Fibroblast of skin of right biceps (primary cell): ENCODE measurements at regions not wholly inside any gene's neighbourhood (a gene's known extent, or its start where the extent isn't known, plus 50 kb on each side); places are given as distances from the start of the nearest gene placed in this dataset.

Experiments
- DNase-seq: peaks from one replicate; pipeline ENCODE4 v3.0.0-alpha.2; 2013

DNA sequence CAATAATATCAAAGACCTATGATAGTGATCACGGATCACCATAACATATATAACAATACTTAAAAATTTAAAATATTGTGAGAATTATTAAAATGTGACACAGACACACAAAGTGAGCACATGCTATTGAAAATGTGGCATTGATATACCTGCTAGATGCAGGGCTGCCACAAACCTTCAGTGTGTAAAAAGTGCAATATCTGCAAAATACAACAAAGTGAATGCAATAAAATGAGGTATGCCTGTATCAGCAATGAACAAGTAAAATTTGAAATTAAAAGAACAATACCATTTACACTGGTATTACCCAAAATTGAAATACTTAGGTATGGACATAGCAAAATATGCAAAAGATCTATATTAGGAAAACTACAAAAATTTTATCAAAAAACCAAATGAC lies 1217.8 kb upstream of the PCDH20 start:
- no peak for DNase-seq

DNA sequence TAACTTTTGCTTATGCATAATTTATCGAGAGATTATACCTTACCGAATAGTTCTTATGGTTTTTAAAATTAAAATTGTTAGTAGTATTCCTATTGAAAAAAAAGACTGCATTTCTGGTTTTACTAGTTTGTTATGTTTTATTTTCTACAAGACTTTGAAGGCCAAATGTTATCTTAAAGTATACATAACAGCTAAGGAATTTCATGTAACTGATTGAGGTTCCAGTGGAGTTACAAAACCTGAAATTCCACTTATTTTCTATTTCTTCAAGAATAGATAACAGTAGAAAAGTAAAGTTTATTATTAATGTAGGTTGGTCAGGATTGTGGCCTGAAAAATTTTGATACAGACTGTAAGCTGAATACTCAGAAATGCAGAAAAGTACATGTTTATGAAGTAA lies 1216.0 kb upstream of the PCDH20 start:
- DNase-seq = no peak

GRCh38 chr13:62631124-62631523 lies 1215.5 kb upstream of the PCDH20 start:
- DNase-seq = no peak

GRCh38 chr13:62629618-62630017 lies 1214.0 kb upstream of the PCDH20 start:
- no peak for DNase-seq

DNA sequence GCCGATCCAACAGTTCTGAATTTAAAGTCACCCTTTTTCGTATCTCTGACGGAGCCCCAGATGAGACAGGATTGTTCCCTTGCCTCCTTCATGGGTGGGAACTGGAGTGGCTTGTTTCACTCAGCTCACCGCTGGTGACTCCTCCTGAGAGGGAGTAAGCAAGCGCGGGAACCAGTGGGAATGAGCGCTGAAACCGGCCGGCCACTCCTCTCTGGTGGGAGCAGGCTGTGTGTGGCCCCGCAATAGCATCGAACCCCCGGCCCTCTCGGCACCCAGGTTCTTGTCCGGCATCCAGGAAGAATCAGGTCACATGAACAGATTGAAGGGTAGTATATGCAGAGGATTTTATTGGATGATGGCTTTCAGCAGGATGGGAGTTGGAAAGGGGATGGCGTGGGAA lies 1211.6 kb upstream of the PCDH20 start:
- no peak for DNase-seq

- DNase-seq = no peak
Measured at GRCh38 chr13:62626771-62627170, 1211.1 kb upstream of the PCDH20 start.

DNA sequence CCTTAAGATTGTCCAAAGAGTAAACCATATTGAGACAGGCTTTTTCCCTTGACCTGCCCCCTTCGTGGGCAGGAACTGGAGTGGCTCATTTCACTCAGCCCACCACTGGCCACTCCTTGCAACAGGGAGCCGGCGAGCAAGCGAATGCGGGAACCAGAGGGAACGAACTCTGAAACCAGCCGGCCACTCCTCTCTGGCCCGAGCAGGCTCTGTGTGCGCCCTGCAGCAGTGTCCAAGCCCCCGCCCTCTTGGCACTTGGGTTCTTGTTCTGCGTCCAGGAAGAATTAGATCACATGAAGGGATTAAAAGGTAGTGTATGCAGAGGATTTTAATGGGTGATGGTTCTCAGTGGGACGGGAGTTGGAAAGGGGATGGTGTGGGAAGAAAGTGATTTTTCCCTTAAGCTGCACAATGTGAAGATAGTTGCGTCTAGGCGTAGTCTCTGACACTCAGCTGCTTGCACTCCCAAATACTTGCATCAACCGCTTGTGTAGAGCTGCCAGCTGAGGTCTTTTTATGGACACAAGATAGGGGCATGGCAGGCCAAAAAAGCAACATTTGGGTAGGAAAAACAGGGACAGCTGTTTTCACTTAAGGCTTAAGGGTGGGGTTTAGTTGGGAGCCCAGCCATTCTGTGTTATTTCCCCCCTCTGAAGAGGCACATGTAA lies 1209.7 kb upstream of the PCDH20 start:
- DNase-seq = no peak

DNA sequence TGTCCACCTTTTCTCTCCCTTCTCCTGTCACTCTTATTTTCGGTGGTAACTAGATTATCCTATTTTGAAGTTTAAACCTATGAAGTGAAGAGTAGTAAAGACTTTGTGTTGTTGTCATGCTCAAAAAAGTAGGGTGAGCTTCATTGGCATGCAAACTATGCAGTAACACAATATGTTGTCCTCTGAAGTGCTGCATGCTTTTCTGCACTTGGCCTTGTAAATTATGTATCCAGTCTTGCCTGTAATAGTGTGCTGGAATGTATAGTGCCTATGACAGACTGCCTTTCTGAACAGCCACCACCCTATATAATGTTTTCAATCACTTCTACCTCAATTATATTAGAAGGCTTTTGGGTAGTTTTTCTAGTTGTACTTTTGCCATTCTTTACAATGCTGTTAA lies 1198.2 kb upstream of the PCDH20 start:
- no peak for DNase-seq

- no peak for DNase-seq
Measured at GRCh38 chr13:62611343-62611742, 1195.7 kb upstream of the PCDH20 start.

DNA sequence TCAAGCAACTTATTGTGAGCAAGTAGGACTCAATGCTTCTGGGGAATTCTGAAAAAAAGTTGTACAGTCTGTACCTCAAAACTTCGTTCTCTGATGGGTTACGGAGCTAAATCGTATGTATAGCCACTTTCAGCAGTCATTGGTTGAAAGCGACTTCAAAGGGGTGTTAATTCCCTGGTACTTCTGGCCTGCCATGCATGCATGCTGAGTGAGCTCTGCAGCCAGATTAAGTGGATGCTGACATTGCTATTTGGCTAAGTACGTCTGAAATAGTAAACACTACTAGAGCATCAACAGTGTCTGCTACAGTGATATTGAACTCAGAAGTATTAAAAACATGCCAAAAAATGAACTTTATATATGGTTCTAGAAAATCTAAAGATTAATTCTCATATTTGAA lies 1183.1 kb upstream of the PCDH20 start:
- no peak for DNase-seq

DNA sequence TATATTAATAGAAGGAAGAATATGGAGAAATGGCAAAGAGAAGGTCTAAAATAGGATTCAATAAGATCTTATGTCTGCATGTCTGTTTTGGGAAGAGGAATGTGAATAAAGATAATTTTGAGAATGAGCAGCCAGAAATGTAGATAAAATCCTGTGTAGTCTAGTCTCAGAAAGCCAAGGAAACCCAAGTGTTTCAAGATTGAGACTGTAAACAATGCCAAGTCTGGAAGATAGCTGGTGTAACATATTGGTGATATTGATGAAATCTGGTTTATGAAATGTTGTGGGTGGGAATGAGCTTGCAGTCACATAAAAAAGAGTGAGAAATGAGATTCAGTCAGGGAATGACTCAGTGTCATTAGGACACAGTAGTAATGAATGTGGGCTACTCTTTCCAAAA lies 1180.3 kb upstream of the PCDH20 start:
- DNase-seq = no peak

GRCh38 chr13:62593804-62594203 lies 1178.2 kb upstream of the PCDH20 start:
- no peak for DNase-seq

- DNase-seq = no peak
Measured at GRCh38 chr13:62583466-62583865, 1167.8 kb upstream of the PCDH20 start.

GRCh38 chr13:62578402-62578801 lies 1162.8 kb upstream of the PCDH20 start:
- no peak for DNase-seq

DNA sequence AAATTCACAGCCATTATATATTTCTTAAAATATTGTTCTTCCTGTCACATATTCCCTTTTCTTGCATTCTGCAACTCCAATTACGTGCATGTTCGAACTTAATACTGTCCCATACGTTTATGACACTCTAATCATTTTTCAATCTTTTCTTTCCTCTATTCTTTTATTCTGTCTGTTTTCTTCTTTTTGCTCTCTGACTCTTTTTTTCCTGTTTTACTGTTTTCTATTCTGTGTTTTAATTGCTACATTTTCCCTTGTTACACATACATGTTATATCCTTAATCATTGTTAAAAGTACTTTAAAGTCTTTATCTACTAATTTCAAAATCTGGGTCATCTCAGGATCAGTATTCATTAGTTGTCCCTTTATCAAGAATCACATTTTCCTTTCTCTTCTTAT lies 1149.1 kb upstream of the PCDH20 start:
- no peak for DNase-seq

- DNase-seq = no peak
Measured at GRCh38 chr13:62563251-62563650, 1147.6 kb upstream of the PCDH20 start.

DNA sequence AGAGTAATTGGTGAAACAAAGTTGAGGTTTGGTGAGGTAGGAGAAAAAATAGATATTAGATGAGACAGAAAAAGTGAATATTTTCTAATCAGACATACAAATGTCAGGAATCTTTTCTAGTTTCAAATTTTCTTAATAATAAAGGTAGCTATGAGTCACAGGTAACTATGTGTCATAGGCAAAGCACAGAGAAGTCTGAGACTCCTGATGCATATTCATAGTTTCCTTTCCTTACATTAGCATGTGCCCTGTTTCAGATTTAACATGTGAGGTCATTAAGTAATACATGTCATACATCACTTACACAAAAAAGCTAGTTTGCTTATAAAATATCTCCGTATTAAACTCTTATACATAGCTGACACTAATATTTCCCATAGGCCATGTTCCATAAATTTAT lies 1141.3 kb upstream of the PCDH20 start:
- no peak for DNase-seq

GRCh38 chr13:62551588-62551987 lies 1135.9 kb upstream of the PCDH20 start:
- DNase-seq = no peak

- no peak for DNase-seq
Measured at GRCh38 chr13:62544928-62545327, 1129.3 kb upstream of the PCDH20 start.

- DNase-seq = no peak
Measured at GRCh38 chr13:62537593-62537992, 1121.9 kb upstream of the PCDH20 start.

DNA sequence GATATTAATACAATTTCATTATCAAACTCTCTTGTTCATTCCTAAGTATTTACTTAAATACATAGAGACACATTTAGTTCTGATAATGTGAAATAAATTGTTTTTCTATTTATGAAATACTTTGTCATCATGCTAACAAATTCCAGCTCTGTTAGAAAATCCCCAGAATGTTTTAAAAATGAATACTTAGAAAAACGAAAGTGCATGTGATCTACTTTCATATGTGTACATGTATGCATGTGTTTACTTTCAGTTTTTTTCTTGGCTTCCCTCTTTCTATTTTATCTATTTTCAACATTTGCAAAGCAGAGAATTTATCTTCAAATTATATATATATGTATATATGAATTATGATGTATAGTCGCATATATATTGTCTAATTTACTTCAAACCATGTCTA lies 1110.0 kb upstream of the PCDH20 start:
- no peak for DNase-seq

DNA sequence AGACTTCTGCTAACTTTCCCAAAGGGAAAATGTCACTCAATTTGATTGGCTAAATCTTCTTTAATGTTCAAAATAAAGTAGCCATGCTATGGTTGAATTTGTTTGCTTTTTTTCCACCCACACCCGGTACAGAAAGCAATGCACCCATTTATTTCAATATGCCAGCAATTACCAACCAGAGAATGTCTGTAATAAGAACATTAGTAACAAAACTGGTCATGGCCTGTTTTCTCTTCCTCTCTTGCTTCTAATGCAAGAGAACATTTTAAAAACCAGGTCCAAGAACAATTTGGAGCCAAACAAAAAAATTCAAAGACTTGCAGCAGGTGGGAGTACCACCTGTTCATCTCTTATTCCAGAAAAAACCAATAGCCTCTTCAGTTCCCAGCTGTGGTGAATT lies 1108.8 kb upstream of the PCDH20 start:
- DNase-seq = no peak

DNA sequence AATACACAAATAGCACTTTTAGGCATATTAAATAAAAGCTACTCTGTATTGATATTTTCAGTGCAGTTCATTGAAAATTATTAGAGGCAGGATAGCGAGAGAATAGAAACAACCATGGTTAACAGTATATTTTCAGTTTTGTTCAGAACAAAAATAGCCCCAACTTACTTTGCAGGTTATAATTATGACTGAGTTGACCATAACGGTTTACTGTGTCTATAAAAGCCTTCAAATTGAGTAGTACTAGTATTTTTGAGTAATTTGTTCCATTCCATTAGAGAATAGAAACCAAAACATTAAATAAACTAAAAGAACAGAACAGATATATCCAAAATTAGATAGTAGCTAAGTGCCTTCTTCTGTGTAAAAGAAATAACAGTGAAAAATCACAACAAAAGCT lies 1108.4 kb upstream of the PCDH20 start:
- DNase-seq = no peak

GRCh38 chr13:62512194-62513141 lies 1096.8 kb upstream of the PCDH20 start:
- DNase-seq = peak; percentile 21
